ENCODE measurements at regions not wholly inside any gene's neighbourhood (a gene's known extent, or its start where the extent isn't known, plus 50 kb on each side); places are given as distances from the start of the nearest gene placed in this dataset.

DNA sequence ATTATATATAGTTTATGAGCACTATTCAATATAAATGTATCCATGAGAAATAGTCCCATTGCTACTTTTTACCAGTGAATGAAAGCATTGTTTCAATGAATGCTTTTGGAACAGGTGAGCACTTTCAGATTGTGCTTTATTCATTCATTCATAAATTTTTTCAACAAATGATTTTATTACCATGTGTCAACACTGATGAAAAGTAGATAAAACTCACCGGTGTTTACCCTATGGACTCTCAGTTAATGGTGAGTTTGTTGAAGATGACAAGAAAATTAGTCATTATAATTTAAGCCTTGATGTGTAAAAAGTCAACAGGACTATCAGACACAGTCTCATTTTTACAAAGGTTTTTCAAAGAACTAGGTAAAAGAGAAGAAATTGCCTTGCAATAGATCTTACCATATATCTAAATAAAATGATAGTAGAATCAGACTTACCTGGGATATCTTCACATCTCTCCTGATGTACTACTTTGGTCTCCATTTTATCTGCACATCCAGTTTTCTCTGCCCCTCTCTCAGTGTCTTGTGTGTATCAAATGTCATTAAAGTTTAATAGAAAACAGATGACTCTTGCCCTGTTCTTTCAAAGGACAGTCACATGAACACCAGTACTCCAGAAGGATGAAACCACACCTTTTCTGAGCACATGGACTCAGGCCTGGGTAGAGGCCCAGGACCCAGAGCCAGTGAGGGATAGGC is 325.3 kb upstream of the RND3 start:
- TF ChIP-seq, protein P1, sequence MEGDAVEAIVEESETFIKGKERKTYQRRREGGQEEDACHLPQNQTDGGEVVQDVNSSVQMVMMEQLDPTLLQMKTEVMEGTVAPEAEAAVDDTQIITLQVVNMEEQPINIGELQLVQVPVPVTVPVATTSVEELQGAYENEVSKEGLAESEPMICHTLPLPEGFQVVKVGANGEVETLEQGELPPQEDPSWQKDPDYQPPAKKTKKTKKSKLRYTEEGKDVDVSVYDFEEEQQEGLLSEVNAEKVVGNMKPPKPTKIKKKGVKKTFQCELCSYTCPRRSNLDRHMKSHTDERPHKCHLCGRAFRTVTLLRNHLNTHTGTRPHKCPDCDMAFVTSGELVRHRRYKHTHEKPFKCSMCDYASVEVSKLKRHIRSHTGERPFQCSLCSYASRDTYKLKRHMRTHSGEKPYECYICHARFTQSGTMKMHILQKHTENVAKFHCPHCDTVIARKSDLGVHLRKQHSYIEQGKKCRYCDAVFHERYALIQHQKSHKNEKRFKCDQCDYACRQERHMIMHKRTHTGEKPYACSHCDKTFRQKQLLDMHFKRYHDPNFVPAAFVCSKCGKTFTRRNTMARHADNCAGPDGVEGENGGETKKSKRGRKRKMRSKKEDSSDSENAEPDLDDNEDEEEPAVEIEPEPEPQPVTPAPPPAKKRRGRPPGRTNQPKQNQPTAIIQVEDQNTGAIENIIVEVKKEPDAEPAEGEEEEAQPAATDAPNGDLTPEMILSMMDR (IDR thresholded peaks at IDR 0.05; ENCODE audit: borderline replicate concordance, control extremely low read depth, extremely low read depth, insufficient read depth, missing control alignments): no peak
- in situ Hi-C loops (cut with MboI; ENCODE audit: low sequenced_read_pairs, unreplicated experiment): no loop called here
- no peak for DNase-seq (ENCODE audit: low spot score)

- TF ChIP-seq, protein P1 (IDR thresholded peaks at IDR 0.05; ENCODE audit: borderline replicate concordance, control extremely low read depth, extremely low read depth, insufficient read depth, missing control alignments): no peak
- DNase-seq (ENCODE audit: low spot score): no peak
- in situ Hi-C loops (cut with MboI; ENCODE audit: low sequenced_read_pairs, unreplicated experiment): no loop called here
Measured at GRCh38 chr2:150812066-150812465, 324.6 kb upstream of the RND3 start.

DNA sequence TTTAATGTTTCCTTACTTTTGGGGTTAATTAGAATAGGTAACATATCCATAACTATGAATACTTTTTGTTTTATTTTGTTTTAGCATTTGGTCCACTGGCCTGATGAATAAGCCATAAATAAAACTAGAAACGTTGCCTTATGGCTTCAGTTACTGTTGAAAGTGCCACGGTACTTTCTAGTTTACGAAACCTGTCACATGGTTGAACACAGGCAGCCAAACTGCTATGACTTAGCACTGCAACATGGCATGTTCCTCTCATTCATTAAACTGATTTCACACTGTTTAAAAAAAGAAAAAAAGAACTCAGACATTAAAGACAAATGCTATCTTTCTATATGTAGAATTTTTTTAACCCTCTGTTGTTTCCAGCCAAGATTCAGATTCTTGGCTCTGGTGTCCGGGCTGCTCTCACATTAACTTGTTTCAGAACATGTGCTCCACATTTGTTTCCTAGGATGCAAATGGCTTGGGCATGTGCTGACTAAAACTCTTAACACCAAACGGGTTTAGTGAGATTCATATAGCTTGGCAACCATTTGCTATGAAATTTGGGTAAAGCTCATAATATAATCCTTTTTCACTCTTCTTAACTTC is 323.9 kb upstream of the RND3 start:
- no peak for DNase-seq (ENCODE audit: low spot score)
- in situ Hi-C loops (cut with MboI; ENCODE audit: low sequenced_read_pairs, unreplicated experiment): no loop called here
- TF ChIP-seq, protein P1 (IDR thresholded peaks at IDR 0.05; ENCODE audit: borderline replicate concordance, control extremely low read depth, extremely low read depth, insufficient read depth, missing control alignments): no peak

DNA sequence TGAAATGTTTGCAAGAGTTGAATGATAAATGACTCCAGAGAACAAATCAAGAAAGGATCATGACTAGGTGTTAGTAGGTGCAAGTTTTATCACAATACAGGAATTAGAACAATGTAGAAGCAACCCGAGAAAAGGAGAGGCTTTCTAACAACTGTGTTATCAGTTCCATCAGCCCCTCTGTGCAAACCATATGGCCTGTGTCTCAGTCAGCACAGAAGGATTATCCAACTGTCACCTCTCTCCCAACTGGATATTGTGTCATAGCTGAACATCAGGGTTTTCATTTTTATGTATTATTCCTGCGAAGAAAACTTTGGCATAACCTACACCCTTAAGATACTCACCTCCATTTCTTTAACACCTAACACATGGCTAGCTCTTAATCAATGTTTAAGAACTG is 321.6 kb upstream of the RND3 start:
- TF ChIP-seq, protein P1 (IDR thresholded peaks at IDR 0.05; ENCODE audit: borderline replicate concordance, control extremely low read depth, extremely low read depth, insufficient read depth, missing control alignments): no peak
- DNase-seq (ENCODE audit: low spot score): no peak
- in situ Hi-C loops (cut with MboI; ENCODE audit: low sequenced_read_pairs, unreplicated experiment): no loop called here

GRCh38 chr2:150806336-150806735 is 318.9 kb upstream of the RND3 start:
- in situ Hi-C loops (cut with MboI; ENCODE audit: low sequenced_read_pairs, unreplicated experiment): no loop called here
- DNase-seq (ENCODE audit: low spot score): no peak
- TF ChIP-seq, protein P1 (IDR thresholded peaks at IDR 0.05; ENCODE audit: borderline replicate concordance, control extremely low read depth, extremely low read depth, insufficient read depth, missing control alignments): no peak

DNA sequence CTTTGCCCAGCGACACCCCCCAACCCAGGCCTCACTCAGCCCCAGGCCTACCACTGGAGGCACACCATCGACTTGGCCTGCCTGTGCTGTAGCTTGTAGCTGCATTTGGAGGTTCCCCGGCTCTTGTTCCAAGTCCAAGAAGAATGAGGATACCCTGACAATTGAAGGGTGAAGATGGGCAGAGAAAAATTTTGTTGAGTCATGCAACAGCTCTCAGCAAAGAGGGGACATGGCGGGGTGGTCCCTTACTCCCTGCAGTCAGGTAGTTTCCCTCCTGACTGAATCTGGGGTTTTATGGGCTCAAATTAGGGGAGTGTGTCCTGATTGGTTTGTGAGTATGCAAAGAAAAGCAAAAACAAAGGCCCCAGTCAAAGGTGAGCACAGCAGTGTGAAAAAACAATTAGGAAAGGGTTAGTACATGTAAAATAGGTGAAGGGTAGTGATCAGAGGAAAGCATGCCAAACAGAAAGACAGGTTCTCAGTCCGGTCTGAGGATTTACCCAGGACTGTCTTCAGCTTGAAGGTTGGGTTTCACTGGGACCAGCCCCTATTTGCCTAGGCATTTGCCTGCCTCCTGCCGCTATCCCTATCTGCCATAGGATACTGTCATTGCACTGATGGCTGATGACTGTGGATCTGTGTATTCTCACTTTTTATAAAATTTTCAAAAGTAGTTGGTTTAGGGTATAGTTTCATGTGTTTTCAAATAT is 316.4 kb upstream of the RND3 start:
- TF ChIP-seq, protein P1 (IDR thresholded peaks at IDR 0.05; ENCODE audit: borderline replicate concordance, control extremely low read depth, extremely low read depth, insufficient read depth, missing control alignments): no peak
- in situ Hi-C loops (cut with MboI; ENCODE audit: low sequenced_read_pairs, unreplicated experiment): no loop called here

More for the DNA sequence above, 316.4 kb upstream of the RND3 start:
- DNase-seq (ENCODE audit: low spot score): no peak

Measured in GM13976 (cell line).